Fibroblast of mammary gland (primary cell): ENCODE measurements at regions not wholly inside any gene's neighbourhood (a gene's known extent, or its start where the extent isn't known, plus 50 kb on each side); places are given as distances from the start of the nearest gene placed in this dataset.

Experiments
- DNase-seq: peaks from one replicate; pipeline ENCODE4 v3.0.0-alpha.2; 2010; ENCODE audit warnings: low read depth
- H3K4me3 ChIP-seq: 2 replicates; pipeline ENCODE4 v1.5.1; 2011; ENCODE audit warnings: low read depth, mild to moderate bottlenecking, low read length, moderate library complexity; ENCODE audit not compliant: control insufficient read depth
- CTCF ChIP-seq: conservative IDR thresholded peaks from 2 replicates; pipeline ENCODE4 v1.5.1; 2011; ENCODE audit warnings: low read depth, low read length, inconsistent platforms; ENCODE audit not compliant: control insufficient read depth, insufficient read depth

- no peak for TF ChIP-seq CTCF
- no peak overlapping the region for H3K4me3 ChIP-seq
- DNase-seq = peak; percentile 32
Measured at GRCh38 chr4:181477591-181477990, 765.6 kb upstream of the TENM3 start.

GRCh38 chr4:181478656-181479055 is 764.5 kb upstream of the TENM3 start:
- no peak overlapping the region for H3K4me3 ChIP-seq
- TF ChIP-seq CTCF = no peak
- DNase-seq = peak; percentile 3

- DNase-seq = no peak
- no peak for TF ChIP-seq CTCF
- no peak overlapping the region for H3K4me3 ChIP-seq
Measured at GRCh38 chr4:181479141-181479540, 764.1 kb upstream of the TENM3 start.

GRCh38 chr4:181484396-181484795 is 758.8 kb upstream of the TENM3 start:
- DNase-seq = no peak
- TF ChIP-seq CTCF = no peak
- H3K4me3 ChIP-seq = no peak overlapping the region

- DNase-seq = no peak
- TF ChIP-seq CTCF = no peak
- H3K4me3 ChIP-seq = no peak overlapping the region
Measured at GRCh38 chr4:181488926-181489325, 754.3 kb upstream of the TENM3 start.

GRCh38 chr4:181498148-181498547 is 745.1 kb upstream of the TENM3 start:
- no peak for TF ChIP-seq CTCF

GRCh38 chr4:181502611-181503010 is 740.6 kb upstream of the TENM3 start:
- TF ChIP-seq CTCF = no peak
- DNase-seq = no peak
- no peak overlapping the region for H3K4me3 ChIP-seq

More at GRCh38 chr4:181498148-181498547, 745.1 kb upstream of the TENM3 start:
- no peak for DNase-seq
- H3K4me3 ChIP-seq = no peak overlapping the region
